Activated naive CD8-positive, alpha-beta T cell (primary cell): ENCODE measurements at regions not wholly inside any gene's neighbourhood (a gene's known extent, or its start where the extent isn't known, plus 50 kb on each side); places are given as distances from the start of the nearest gene placed in this dataset.

Experiments used
- H3K27ac Mint-ChIP-seq: one replicate; pipeline ENCODE4 v1.8.0; 2021; ENCODE audit warnings: mixed read lengths
- H3K27me3 Mint-ChIP-seq: one replicate; pipeline ENCODE4 v1.8.0; 2021; ENCODE audit warnings: mixed read lengths
- H3K36me3 Mint-ChIP-seq: one replicate; pipeline ENCODE4 v1.8.0; 2021; ENCODE audit warnings: mixed read lengths
- H3K4me1 Mint-ChIP-seq: one replicate; pipeline ENCODE4 v1.8.0; 2021; ENCODE audit warnings: low read depth, mixed read lengths
- H3K4me3 Mint-ChIP-seq: one replicate; pipeline ENCODE4 v1.8.0; 2021; ENCODE audit warnings: mild to moderate bottlenecking, mixed read lengths
- H3K9me3 Mint-ChIP-seq: one replicate; pipeline ENCODE4 v1.8.0; 2021; ENCODE audit warnings: low read depth, mixed read lengths

- no peaks in the 10 kb centered on the region for H3K36me3 Mint-ChIP-seq
- no peaks in the 10 kb centered on the region for H3K27me3 Mint-ChIP-seq
- H3K27ac Mint-ChIP-seq, result no peak overlapping the region
- no peak overlapping the region for H3K4me3 Mint-ChIP-seq
- H3K4me1 Mint-ChIP-seq, result no peaks in the 10 kb centered on the region
- peaks cover 6% of the 10 kb centered on the region for H3K9me3 Mint-ChIP-seq
These were observed 213.1 kb upstream of the FAT1 start for GRCh38 chr4:186936496-186937375.

- Mint-ChIP-seq H3K4me3 (no peak overlapping the region), H3K4me1 (no peaks in the 10 kb centered on the region), H3K9me3 (peaks cover 6% of the 10 kb centered on the region), H3K27me3 (no peaks in the 10 kb centered on the region), H3K27ac (no peak overlapping the region), H3K36me3 (no peaks in the 10 kb centered on the region)
These were observed 215.6 kb upstream of the FAT1 start for GRCh38 chr4:186939226-186939625.

- Mint-ChIP-seq H3K27ac (no peak overlapping the region), H3K9me3 (peaks cover 6% of the 10 kb centered on the region), H3K36me3 (no peaks in the 10 kb centered on the region), H3K4me1 (no peaks in the 10 kb centered on the region), H3K4me3 (no peak overlapping the region), H3K27me3 (no peaks in the 10 kb centered on the region)
These were observed 216.1 kb upstream of the FAT1 start for GRCh38 chr4:186939766-186940165.

- no peak overlapping the region for H3K27ac Mint-ChIP-seq
- no peak overlapping the region for H3K4me3 Mint-ChIP-seq
- no peaks in the 10 kb centered on the region for H3K36me3 Mint-ChIP-seq
- H3K4me1 Mint-ChIP-seq, result no peaks in the 10 kb centered on the region
- H3K27me3 Mint-ChIP-seq, result no peaks in the 10 kb centered on the region
- H3K9me3 Mint-ChIP-seq, result peaks cover 6% of the 10 kb centered on the region
These were observed 216.8 kb upstream of the FAT1 start for GRCh38 chr4:186940476-186940875.

GRCh38 chr4:186942758-186943377 lies 219.2 kb upstream of the FAT1 start:
- H3K4me3 Mint-ChIP-seq, result no peak overlapping the region
- H3K36me3 Mint-ChIP-seq, result no peaks in the 10 kb centered on the region
- no peaks in the 10 kb centered on the region for H3K4me1 Mint-ChIP-seq
- no peak overlapping the region for H3K27ac Mint-ChIP-seq
- no peaks in the 10 kb centered on the region for H3K27me3 Mint-ChIP-seq
- peaks cover 4% of the 10 kb centered on the region for H3K9me3 Mint-ChIP-seq

- Mint-ChIP-seq H3K27me3 (no peaks in the 10 kb centered on the region), H3K27ac (no peak overlapping the region), H3K4me3 (no peak overlapping the region), H3K36me3 (no peaks in the 10 kb centered on the region), H3K4me1 (no peaks in the 10 kb centered on the region), H3K9me3 (no peaks in the 10 kb centered on the region)
These were observed 219.8 kb upstream of the FAT1 start for GRCh38 chr4:186943411-186943810.

GRCh38 chr4:186946136-186946535 lies 222.5 kb upstream of the FAT1 start:
- Mint-ChIP-seq H3K27me3 (no peaks in the 10 kb centered on the region), H3K4me3 (no peak overlapping the region), H3K27ac (no peak overlapping the region), H3K9me3 (no peaks in the 10 kb centered on the region), H3K36me3 (no peaks in the 10 kb centered on the region), H3K4me1 (no peaks in the 10 kb centered on the region)

- Mint-ChIP-seq H3K36me3 (no peaks in the 10 kb centered on the region), H3K27ac (no peak overlapping the region), H3K9me3 (no peaks in the 10 kb centered on the region), H3K4me1 (no peaks in the 10 kb centered on the region), H3K27me3 (no peaks in the 10 kb centered on the region), H3K4me3 (no peak overlapping the region)
These were observed 223.1 kb upstream of the FAT1 start for GRCh38 chr4:186946682-186947294.

- H3K27ac Mint-ChIP-seq, result no peak overlapping the region
- H3K27me3 Mint-ChIP-seq, result no peaks in the 10 kb centered on the region
- H3K4me3 Mint-ChIP-seq, result no peak overlapping the region
- H3K36me3 Mint-ChIP-seq, result no peaks in the 10 kb centered on the region
- H3K4me1 Mint-ChIP-seq, result no peaks in the 10 kb centered on the region
- no peaks in the 10 kb centered on the region for H3K9me3 Mint-ChIP-seq
These were observed 224.9 kb upstream of the FAT1 start for GRCh38 chr4:186948361-186949242.

- Mint-ChIP-seq H3K27ac (no peak overlapping the region), H3K27me3 (no peaks in the 10 kb centered on the region), H3K36me3 (no peaks in the 10 kb centered on the region), H3K4me3 (no peak overlapping the region), H3K9me3 (no peaks in the 10 kb centered on the region), H3K4me1 (no peaks in the 10 kb centered on the region)
These were observed 226.2 kb upstream of the FAT1 start for GRCh38 chr4:186949847-186950246.

- Mint-ChIP-seq H3K27ac (no peak overlapping the region), H3K4me3 (no peak overlapping the region), H3K9me3 (no peaks in the 10 kb centered on the region), H3K27me3 (no peaks in the 10 kb centered on the region), H3K4me1 (no peaks in the 10 kb centered on the region), H3K36me3 (no peaks in the 10 kb centered on the region)
These were observed 229.1 kb upstream of the FAT1 start for GRCh38 chr4:186952709-186953108.

GRCh38 chr4:186953599-186954260 lies 230.1 kb upstream of the FAT1 start:
- H3K36me3 Mint-ChIP-seq, result no peaks in the 10 kb centered on the region
- no peaks in the 10 kb centered on the region for H3K4me1 Mint-ChIP-seq
- no peak overlapping the region for H3K27ac Mint-ChIP-seq
- H3K27me3 Mint-ChIP-seq, result no peaks in the 10 kb centered on the region
- no peaks in the 10 kb centered on the region for H3K9me3 Mint-ChIP-seq
- H3K4me3 Mint-ChIP-seq, result no peak overlapping the region

- Mint-ChIP-seq H3K4me1 (no peaks in the 10 kb centered on the region), H3K9me3 (no peaks in the 10 kb centered on the region), H3K4me3 (no peak overlapping the region), H3K27ac (no peak overlapping the region), H3K36me3 (no peaks in the 10 kb centered on the region), H3K27me3 (no peaks in the 10 kb centered on the region)
These were observed 230.9 kb upstream of the FAT1 start for GRCh38 chr4:186954509-186954908.

GRCh38 chr4:186954956-186955355 lies 231.3 kb upstream of the FAT1 start:
- no peak overlapping the region for H3K27ac Mint-ChIP-seq

More at GRCh38 chr4:186954956-186955355, 231.3 kb upstream of the FAT1 start:
- H3K27me3 Mint-ChIP-seq, result no peaks in the 10 kb centered on the region
- no peak overlapping the region for H3K4me3 Mint-ChIP-seq
- H3K9me3 Mint-ChIP-seq, result no peaks in the 10 kb centered on the region
- H3K36me3 Mint-ChIP-seq, result no peaks in the 10 kb centered on the region
- no peaks in the 10 kb centered on the region for H3K4me1 Mint-ChIP-seq
